OCI-LY3 (cell line): ENCODE measurements at regions not wholly inside any gene's neighbourhood (a gene's known extent, or its start where the extent isn't known, plus 50 kb on each side); places are given as distances from the start of the nearest gene placed in this dataset.

Source experiments
- EZH2phosphoT487 ChIP-seq: fragments of 200-600 bp; shearing (Covaris generic); IDR thresholded peaks from 2 replicates; pipeline ENCODE4 v1.6.1; 2018; ENCODE audit warnings: antibody characterized with exemption, mixed run types, low read depth
- TF ChIP-seq, protein P1 (sequence below): fragments of 200-600, 300-600 bp; sonication (generic); IDR thresholded peaks from 2 replicates; pipeline ENCODE4 v1.5.1; 2014; ENCODE audit warnings: antibody characterized with exemption, low read length, low read depth

GRCh38 chr4:179130122-179130714 is 1688.0 kb upstream of the AGA start:
- TF ChIP-seq, protein P1, sequence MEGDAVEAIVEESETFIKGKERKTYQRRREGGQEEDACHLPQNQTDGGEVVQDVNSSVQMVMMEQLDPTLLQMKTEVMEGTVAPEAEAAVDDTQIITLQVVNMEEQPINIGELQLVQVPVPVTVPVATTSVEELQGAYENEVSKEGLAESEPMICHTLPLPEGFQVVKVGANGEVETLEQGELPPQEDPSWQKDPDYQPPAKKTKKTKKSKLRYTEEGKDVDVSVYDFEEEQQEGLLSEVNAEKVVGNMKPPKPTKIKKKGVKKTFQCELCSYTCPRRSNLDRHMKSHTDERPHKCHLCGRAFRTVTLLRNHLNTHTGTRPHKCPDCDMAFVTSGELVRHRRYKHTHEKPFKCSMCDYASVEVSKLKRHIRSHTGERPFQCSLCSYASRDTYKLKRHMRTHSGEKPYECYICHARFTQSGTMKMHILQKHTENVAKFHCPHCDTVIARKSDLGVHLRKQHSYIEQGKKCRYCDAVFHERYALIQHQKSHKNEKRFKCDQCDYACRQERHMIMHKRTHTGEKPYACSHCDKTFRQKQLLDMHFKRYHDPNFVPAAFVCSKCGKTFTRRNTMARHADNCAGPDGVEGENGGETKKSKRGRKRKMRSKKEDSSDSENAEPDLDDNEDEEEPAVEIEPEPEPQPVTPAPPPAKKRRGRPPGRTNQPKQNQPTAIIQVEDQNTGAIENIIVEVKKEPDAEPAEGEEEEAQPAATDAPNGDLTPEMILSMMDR: no peak
- TF ChIP-seq EZH2phosphoT487: no peak
